H1 (cell line): ENCODE measurements at regions not wholly inside any gene's neighbourhood (a gene's known extent, or its start where the extent isn't known, plus 50 kb on each side); places are given as distances from the start of the nearest gene placed in this dataset.

Experiments
- CHD7 ChIP-seq: fragments of 300-600 bp; sonication (generic); IDR thresholded peaks from 2 replicates; pipeline ENCODE4 v1.7.1; 2012; ENCODE audit warnings: low read length, moderate library complexity, mild to moderate bottlenecking, inconsistent platforms; ENCODE audit not compliant: insufficient replicate concordance
- GTF2F1 ChIP-seq: IDR thresholded peaks from 2 replicates; pipeline ENCODE4 v1.6.1; 2012; ENCODE audit warnings: low read depth, low read length, improper control_type of control experiment, borderline replicate concordance
- JUN ChIP-seq: IDR thresholded peaks from 2 replicates; pipeline ENCODE4 v1.6.1; 2011; ENCODE audit warnings: low read depth, mild to moderate bottlenecking, improper control_type of control experiment, low read length
- YY1 ChIP-seq: IDR thresholded peaks from 2 replicates; pipeline ENCODE4 v1.6.1; 2011; ENCODE audit warnings: low read depth, mild to moderate bottlenecking, low read length

GRCh38 chr10:63887600-63888370 lies 366.6 kb downstream of the REEP3 start (continued):
- TF ChIP-seq CHD7 = no peak
- TF ChIP-seq JUN = no peak
- TF ChIP-seq YY1 = no peak
- no peak for TF ChIP-seq GTF2F1
- TF ChIP-seq, all 59 proteins: peak for 0
